Stimulated activated CD4-positive, alpha-beta T cell treated with anti-CD3 and anti-CD28 coated beads, Interleukin-15, amount 100 ng/mL, for 48 hours (primary cell): ENCODE measurements at regions not wholly inside any gene's neighbourhood (a gene's known extent, or its start where the extent isn't known, plus 50 kb on each side); places are given as distances from the start of the nearest gene placed in this dataset.

Source experiments
- DNase-seq, 2 donors: peaks; one replicate each; pipeline ENCODE4 v3.0.0-alpha.2; 2020; ENCODE audit warnings: low read depth in 2 of 2

DNA sequence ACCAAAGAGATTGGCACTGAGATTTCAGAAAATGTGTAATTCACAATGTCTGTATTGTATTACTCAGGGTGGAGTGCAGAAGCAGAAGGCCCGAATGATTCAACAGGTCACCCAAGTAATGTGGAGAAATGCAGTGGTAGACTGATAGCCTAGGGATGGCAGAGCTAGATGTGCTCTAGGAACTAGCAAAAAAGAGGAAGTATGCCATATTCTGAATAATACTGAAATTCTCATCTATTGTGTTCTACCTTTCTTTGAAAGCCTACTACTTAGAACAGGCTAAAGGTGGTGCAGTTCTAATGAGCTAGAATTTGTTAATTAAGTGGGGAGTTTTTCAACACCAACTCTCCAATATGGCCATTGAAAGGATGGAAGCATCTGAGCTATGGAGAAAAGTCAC is 1449.8 kb upstream of the MIR17HG start:
- DNase-seq, result no peak

DNA sequence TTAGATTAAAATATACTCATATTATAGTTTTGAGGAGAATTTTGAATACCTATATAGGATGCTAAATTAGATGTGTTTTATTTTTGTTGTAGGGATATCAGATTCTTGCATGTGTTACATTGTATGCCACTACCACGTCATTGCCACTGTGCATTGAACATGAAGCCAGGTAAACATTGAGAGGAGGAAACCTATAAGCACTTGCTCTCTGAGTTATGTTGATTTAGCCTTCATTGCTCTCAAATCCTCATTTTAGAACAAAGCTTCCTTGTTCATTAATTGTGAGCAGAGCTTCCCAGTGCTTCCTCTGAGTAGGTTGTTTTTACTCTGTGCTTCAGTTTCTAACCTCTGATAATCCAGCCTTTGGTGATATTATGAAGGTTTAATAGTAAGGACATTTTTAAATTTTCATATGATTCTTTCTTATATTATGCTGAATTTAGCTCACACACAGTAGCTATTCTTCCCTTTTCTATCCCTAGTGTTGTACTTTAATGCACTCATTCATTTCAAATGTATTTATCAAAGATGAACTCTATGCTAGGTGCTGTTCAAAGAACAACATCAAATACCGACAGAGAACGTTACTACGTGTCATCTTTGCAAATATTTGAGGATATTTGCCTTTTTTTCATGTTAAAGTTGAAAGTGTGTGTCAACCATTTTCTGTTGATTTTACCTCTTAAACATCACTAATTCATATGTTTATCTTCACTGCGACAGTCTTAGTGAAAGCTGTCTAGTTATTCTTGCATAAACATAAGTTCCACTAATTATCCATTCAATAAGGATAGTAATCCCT is 1448.0 kb upstream of the MIR17HG start:
- DNase-seq, result no peak

DNA sequence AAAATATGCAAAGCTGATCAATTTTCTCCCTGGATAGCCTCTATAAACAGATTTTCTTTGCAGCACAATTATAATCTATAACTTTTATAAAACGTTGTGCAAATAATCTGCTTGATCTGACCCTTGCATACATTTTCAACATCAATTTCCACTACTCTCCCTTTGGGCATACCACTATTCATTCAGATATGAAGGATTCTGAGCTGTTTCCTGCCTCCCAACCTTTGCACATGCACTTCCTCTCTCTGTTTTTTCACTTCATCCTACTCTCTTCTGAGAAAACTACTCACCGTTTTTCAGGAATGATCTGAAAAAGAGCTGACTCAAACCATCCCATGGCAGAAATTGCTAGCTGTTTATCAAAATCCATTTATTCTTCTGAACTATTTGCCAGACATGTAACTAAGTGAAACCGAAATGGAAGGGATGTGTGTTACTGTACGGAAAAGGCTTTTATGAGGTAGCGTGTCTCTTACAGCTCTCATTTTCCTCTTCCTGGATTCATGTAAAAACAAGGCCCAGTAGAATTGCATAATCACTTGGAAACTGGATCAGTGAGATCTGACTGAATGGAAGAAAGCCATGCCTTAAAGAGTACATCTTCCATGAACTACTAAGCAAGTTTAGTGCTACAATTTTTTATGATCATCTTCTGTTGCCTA is 1447.3 kb upstream of the MIR17HG start:
- no peak for DNase-seq

DNA sequence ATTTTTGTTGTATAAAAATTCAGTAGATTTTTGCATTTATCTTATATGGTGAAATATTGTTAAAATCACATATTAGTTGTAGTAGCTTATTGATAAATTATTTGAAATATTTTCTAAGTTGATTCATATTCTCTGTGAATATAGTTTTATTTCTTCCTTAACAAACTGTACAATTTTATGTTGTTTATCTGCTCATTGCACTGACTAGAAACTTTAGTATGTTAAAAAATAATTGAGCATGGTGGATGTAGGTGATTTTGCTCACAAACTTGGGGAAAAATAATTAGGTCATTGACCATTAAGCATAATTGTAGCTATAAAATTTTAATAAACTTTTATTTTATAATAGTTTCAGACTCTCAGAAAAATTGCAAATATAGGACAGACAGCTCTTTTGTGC is 1445.3 kb upstream of the MIR17HG start:
- DNase-seq, result no peak

DNA sequence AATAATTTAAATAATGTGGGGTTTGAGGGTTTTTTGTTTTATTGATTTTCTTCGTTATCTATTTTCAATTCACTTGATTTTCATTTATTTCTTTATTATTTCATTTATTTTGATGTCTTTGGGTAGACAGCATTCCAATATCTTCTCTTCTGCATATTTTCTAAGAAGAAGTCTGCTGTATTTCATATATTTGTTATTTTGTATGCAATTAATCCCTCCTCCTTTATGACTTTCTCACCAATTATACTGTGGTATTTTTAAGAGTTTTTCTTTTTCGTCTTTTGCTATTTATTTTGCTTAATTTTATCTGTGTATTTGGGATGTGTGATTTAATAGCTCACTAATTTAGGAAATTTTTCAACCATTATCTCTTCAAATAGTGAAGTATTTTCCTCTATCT is 1444.4 kb upstream of the MIR17HG start:
- no peak for DNase-seq

DNA sequence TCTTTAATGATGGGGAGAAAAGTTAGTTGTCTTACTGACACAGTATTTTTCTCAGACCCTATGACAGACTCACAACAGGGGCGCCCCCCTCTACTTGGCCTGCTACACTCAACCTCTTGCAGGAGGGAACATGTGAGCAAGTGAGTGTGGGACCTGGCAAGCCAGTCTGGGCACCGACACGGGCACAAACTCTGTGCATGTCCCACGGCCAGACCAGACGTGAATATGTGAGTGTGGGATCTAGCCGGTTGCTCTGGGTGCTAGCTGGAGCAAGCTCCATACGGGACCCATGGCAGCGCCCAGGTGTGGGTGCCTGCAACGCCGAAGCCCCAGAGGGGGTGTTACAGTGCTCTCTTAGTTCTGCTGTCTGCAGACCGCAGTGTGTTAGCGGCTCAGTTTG is 1437.3 kb upstream of the MIR17HG start:
- no peak for DNase-seq

DNA sequence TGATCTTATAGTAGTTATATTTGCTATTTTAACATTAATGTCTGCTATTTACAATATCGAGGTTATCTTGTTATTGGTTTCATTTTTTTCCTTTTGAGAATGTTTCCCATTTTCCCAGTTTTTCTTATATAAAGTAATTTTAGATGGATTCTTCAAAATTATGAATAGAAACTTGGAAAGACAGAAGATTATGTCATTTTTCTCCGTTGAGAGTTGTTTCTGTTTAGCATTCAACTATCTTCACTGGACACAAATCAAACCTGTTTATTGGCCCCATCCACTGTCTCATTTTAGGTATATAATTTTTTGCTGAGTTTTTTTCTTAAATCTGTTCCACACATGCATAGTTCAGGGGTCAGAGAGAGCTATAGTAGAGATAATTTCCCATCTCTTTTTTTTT is 1430.9 kb upstream of the MIR17HG start:
- no peak for DNase-seq

DNA sequence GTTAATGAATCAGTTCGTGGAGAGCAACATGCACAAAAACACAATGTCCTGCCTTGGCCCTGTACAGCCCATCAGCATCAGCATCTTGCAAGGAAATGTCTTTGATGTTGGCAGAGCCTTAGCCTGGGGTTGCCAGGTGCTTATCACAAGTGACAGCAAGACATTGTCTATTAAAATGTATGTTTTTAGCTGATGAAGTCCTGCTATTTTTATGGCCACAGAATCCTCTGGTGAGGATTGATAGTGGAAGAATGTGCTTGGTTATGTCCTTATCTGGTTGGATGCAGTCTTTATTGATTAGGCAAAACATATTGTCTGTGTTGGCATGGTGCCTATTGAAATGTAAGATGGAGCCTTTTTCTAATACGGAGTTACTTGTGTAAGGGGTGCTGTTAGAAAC is 1427.0 kb upstream of the MIR17HG start:
- DNase-seq, result no peak

DNA sequence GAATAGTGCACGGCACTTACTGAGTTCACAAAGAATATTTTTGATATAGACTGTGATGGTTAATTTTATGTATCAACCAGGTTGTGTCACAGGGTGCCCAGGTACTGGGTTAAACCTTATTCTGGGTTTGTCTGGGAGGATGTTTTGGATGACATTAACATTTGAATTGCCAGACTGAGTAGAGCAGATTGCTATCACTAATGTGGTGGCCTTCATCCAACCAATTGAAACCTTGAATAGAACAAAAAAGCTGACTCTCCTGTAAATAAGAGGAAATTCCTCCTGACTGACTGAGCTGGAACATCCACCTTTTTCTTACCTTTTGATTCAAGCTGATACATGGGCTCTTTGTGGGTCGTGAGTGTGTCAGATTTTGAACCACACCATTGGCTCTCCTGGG is 1424.4 kb upstream of the MIR17HG start:
- DNase-seq, result no peak

DNA sequence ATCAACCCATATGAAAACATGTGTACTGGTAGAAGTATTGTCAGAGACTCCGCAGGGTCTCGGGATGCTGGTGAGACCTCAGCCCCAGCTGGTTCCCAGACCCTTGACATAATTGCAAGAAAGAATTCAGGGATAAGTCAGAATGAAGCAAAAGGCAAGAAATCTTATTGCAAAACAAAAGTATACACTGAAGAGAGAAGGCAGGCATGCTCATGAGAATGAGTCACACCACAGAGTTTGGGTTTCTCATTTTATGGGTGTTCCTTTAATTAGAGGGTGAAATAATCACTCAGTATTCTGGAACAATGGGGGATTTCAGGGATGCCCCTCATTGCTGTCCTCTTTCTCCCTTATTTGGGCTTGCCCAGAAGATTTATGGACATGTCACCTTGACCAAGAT is 1423.8 kb upstream of the MIR17HG start:
- no peak for DNase-seq

DNA sequence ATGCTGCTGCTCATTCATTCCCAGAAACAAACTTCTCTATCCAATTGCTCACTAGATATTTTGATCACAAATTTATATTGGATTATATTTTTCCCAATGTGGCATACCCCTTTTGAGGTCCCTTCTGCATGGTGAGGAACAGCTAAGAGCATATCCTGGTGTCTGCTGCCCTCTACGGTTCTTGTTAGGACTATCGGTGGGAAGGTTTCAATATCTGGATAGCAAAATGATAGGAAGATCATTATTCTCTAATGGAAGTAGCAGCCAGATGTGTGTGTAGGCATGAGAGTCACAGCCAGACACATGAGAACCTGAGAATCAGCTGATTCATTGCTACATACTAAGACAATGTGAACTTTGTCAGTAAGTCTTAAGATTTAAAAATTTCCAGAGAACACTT is 1422.4 kb upstream of the MIR17HG start:
- DNase-seq, result no peak

DNA sequence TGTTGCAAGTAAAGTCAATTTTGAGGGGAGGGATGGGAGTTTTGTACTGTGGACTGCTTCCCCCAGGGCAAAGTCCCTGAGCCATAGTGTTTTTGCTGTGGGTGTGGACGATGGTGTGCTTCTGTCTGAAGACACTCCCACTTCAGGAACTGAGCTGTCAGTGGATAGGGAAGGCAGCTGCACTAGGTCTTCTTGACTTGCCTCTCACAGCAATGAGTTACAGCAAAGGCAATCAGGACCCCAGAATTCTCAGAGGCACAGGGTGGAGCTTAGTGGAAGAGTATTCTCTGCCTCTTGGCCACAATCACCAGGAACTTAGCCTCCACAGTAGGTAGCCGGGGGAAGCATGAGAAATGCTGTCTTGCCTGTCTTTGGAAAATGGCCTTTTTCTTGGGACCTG is 1416.6 kb upstream of the MIR17HG start:
- DNase-seq, result no peak

DNA sequence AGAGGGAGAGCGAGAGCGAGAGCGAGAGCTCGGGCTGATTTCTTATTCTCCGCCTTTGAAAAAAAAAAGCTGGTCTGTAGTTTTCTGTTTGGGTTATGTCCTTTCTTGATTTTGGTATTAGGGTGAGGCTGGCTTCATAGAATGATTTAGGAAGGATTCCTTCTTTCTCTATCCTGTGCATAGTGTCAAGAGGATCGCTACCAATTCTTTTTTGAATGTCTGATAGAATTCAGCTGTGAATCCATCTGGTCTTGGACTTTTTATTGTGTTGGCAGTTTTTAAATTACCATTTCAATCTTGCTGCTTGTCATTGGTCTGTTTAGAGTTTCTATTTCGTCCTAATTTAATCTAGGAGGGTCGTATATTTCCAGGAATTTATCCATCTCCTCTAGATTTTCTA is 1414.6 kb upstream of the MIR17HG start:
- DNase-seq, result no peak

DNA sequence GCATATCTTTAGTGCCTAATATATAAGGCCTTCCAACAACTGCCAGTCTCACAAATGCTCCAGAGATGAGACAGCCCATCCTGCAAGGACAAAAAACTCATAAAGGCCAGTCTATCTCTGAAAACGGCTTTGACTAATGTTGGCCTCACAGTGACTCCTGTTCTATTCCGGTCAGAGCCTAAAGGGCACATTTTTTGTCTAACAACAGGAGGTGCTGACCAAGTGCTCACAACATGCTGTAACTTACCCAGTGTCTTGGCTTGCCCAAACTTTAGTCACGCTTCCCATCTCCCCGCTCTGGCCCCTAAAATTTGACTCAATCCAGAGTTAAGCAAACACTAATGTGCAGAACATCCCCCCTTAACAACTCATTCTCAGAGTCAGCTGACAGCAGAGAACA is 1411.2 kb upstream of the MIR17HG start:
- DNase-seq, result no peak

DNA sequence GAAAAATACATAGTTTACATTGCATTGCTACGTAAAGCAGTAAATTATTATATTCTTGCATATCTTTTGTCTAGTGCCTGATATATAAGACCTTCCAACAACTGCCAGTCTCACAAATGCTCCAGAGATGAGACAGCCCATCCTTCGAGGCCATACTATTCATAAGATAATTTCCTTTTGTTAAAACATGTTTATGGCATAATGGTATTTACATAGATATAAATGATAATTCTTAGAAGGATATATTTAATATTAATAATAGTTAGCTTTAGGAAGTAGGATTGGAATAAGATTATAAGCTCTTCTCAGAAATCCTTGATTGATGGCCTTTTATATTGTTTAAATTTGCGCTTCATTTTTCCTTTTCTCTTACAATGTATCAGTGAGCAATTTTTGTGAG is 1410.1 kb upstream of the MIR17HG start:
- no peak for DNase-seq

DNA sequence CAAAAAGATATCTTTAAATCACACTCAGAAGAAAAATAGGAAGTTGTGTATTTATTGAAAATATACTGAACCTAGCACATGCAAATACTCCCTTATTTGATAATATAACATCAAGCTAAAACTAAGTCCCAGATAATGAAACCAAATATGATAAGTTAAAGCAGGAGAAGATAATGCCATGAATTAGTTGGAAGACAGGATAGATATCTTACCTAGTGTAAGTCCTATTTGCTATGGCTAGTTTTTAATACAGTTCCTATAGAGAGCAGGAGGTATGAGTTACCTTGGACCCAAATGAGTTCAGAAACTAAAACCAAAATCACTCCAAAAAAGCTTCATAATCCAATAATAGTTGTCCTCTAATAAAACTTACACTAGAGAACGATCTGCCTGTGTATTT is 1407.1 kb upstream of the MIR17HG start:
- no peak for DNase-seq

DNA sequence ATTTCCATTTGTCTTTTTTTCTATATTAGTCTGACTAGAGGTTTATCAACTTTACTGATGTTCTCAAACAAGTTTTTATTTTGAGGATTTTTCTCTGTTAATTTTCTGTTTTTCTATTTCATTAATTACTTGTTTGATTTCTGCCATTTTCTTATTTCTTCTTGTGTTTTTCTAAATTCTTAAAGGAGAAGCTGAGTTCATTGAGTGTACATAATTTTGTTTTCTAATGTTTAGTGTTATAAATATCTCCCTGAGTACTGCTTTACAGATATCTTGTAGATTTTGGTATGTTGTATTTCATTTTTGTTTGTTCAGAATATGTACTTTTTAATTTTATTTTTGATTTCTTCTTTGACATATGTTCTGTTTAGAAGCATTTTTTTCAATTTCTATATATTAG is 1404.3 kb upstream of the MIR17HG start:
- DNase-seq, result no peak

DNA sequence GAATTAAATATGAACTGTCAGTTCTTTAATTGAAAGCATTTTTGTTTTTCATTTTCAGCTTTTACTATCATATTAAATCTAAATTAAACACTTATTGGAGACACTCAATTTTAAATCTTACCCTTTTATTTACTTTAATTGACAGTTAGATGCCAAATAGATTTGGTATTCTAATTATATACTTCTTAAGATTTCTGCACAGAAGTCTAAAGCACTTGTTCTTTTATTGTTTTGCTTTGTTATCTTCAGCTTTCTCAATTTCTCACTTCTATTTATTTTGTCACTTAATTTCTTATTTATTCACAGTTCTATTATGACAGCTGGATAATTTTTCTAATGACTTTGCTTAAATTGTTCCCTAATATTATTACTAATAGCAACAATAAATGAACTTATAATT is 1397.3 kb upstream of the MIR17HG start:
- DNase-seq, result no peak

DNA sequence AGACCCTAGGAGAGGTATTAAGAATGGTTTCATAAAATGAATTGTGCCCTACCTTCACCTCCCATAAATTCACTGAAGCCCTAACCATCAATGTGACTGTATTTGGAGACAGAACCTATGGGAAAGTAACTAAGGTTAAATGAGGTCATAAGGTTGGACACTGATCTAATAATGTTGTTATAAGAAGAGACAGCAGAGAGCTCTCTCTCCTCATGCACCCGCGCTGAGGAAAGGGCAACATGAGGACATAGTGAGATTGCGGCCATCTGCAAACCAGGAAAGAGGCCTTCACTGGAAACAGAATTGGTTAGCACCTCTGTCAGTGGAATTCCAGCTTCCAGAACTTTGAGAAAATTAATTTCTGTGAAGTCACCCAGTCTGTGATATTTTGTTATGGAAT is 1396.1 kb upstream of the MIR17HG start:
- DNase-seq, result no peak

DNA sequence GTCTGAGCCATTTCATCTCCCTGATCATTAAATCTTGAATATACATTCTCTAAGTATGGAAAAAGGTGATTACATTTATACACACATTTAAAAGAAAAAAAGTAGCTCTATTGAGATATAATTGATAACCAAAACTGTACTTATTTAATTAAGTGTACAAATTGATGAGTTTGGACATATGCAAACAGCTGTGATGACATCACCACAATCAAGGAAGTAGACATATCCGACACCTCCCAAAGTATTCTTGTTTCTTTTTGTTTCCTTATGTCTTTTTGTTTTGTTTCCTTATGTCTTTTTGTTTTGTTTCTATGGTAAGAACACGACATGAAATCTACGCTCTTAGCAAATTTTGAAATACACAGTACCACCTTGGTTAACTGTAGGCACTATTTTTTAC is 1393.9 kb upstream of the MIR17HG start:
- DNase-seq, result no peak

DNA sequence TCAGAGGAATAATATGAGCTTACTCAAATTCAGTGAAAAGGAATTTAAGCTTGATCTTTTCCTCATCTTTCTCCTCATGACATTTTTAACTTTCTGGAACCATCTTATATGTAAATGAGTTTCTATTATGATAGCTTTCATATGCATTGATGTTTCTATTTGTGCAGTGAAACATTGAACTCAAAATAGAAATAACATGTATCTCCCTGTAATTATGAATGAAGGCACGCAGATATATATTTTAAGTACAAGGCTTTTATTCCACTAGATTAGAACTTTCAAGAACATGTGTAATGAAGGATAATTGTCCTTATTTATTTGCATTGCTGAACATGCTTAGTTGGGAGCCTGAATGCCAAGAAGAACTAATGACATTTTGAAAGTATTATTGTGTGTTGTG is 1391.7 kb upstream of the MIR17HG start:
- no peak for DNase-seq

DNA sequence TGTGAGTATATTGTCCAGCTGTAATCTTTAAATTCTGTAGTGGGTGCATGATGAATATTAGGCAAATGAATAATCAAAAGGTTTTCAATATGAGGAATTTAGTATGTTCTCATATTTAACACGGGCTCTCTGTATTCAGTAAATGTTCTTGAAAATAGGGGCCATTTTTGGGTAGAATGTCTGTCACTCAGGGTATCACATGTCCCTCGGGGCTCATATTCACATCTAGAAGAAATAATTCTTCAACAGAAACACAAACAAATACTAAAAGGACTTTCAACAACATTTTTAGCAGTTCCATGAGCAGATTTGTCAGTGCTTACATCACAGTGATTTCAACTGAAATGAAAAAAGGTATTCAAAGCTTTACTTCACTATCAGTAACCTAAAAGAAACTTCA is 1388.4 kb upstream of the MIR17HG start:
- DNase-seq, result no peak

DNA sequence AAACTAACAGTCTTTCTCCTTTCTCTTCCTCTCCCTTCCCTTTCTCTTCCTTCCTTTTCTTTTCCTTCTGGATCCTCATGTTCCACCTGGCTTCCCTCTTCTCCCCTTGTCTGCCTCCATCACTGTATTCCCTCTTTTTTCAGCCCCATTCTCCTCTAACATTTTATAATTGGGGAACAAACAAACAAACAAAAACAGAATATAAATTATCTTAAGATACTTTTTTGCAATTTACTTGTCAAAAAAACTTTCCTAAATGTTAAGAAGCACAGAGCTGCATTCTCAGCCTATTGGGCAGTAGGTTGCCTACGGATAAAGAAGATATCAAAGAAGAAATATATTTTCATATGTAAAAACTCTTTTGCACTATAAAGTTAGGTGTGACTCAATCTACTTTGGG is 1382.2 kb upstream of the MIR17HG start:
- no peak for DNase-seq

DNA sequence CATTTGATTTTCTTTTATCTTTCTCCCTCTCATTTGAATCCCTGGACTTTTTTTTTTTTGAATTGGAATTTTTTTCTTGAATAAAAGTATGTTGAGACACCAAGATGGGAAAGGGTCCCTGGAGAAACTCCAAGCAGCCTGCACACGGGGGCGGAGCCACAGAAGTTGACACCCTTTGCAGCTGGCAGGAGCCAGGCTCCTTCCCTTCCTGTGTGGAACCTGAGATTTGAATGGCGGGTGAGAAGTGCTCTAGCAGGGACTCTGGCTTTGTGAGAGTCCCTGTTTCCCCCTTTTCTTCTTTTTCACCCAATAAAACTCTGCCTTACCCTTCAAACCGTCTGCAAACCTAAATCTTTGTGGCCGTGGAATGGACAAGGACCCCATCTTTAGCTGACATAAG is 1381.0 kb upstream of the MIR17HG start:
- DNase-seq, result no peak
